Cardiac muscle cell (in vitro differentiated cells and primary cell): ENCODE measurements at regions not wholly inside any gene's neighbourhood (a gene's known extent, or its start where the extent isn't known, plus 50 kb on each side); places are given as distances from the start of the nearest gene placed in this dataset.

Experiments used
- DNase-seq, 2 donors: peaks; one replicate each; pipeline versions ENCODE4 v3.0.0 to v3.0.0-alpha.2; 2010 to 2017; ENCODE audit warnings: low read depth in 1 of 2, low spot score in 1 of 2
- H3K27ac ChIP-seq: fragments of 200-600 bp; sonication (generic); 2 replicates; pipeline ENCODE4 v1.5.1; 2016
- H3K27me3 ChIP-seq: fragments of 200-600 bp; sonication (generic); 2 replicates; pipeline ENCODE4 v1.6.0; 2016; ENCODE audit warnings: control low read depth
- H3K36me3 ChIP-seq: fragments of 200-600 bp; sonication (generic); 2 replicates; pipeline ENCODE4 v1.5.1; 2016; ENCODE audit warnings: control low read depth
- H3K4me1 ChIP-seq: fragments of 200-600 bp; sonication (generic); 2 replicates; pipeline ENCODE4 v1.8.1; 2017; ENCODE audit warnings: low read depth, mild to moderate bottlenecking, mixed run types
- H3K4me3 ChIP-seq: fragments of 200-600 bp; sonication (generic); 2 replicates; pipeline ENCODE4 v1.5.1; 2016; ENCODE audit warnings: mild to moderate bottlenecking
- H3K9me3 ChIP-seq: fragments of 200-600 bp; sonication (generic); 2 replicates; pipeline ENCODE4 v1.5.1; 2017; ENCODE audit warnings: low read depth, mild to moderate bottlenecking, control low read depth
- CTCF ChIP-seq: IDR thresholded peaks from 2 replicates; pipeline ENCODE4 v1.5.1; 2012; ENCODE audit warnings: low read depth, mild to moderate bottlenecking, low read length

GRCh38 chr6:51459958-51460357 is 627.5 kb downstream of the PKHD1 start:
- TF ChIP-seq CTCF, result no peak
- Histone ChIP-seq H3K36me3 (no peaks in the 10 kb centered on the region), H3K27me3 (no peaks in the 10 kb centered on the region), H3K9me3 (no peaks in the 10 kb centered on the region), H3K4me1 (peaks cover 16% of the 10 kb centered on the region), H3K27ac (no peak overlapping the region), H3K4me3 (no peak overlapping the region)
- no peak for DNase-seq

- H3K27me3 ChIP-seq, result no peaks in the 10 kb centered on the region
- no peaks in the 10 kb centered on the region for H3K9me3 ChIP-seq
- TF ChIP-seq CTCF, result no peak
- no peak for DNase-seq
- H3K27ac ChIP-seq, result no peak overlapping the region
- peaks cover 43% of the 10 kb centered on the region for H3K4me1 ChIP-seq
- no peak overlapping the region for H3K4me3 ChIP-seq
- H3K36me3 ChIP-seq, result no peaks in the 10 kb centered on the region
Measured at GRCh38 chr6:51462896-51463295, 624.5 kb downstream of the PKHD1 start.

- H3K4me3 ChIP-seq, result no peak overlapping the region
- peaks cover 48% of the 10 kb centered on the region for H3K4me1 ChIP-seq
- no peak overlapping the region for H3K27ac ChIP-seq
- DNase-seq, result no peak
- H3K36me3 ChIP-seq, result no peaks in the 10 kb centered on the region
- no peak for TF ChIP-seq CTCF
- H3K27me3 ChIP-seq, result no peaks in the 10 kb centered on the region
- no peaks in the 10 kb centered on the region for H3K9me3 ChIP-seq
Measured at GRCh38 chr6:51463321-51463720, 624.1 kb downstream of the PKHD1 start.

GRCh38 chr6:51464956-51465355 is 622.5 kb downstream of the PKHD1 start:
- no peak for TF ChIP-seq CTCF
- Histone ChIP-seq H3K27me3 (no peaks in the 10 kb centered on the region), H3K27ac (peak overlapping the region; percentile 10), H3K4me3 (no peak overlapping the region), H3K9me3 (no peaks in the 10 kb centered on the region), H3K4me1 (peaks cover 54% of the 10 kb centered on the region), H3K36me3 (no peaks in the 10 kb centered on the region)
- DNase-seq, result peak in 1 of 2 donors; percentile 70

- no peaks in the 10 kb centered on the region for H3K27me3 ChIP-seq
- H3K9me3 ChIP-seq, result no peaks in the 10 kb centered on the region
- peaks cover 54% of the 10 kb centered on the region for H3K4me1 ChIP-seq
- no peak for TF ChIP-seq CTCF
- no peak overlapping the region for H3K4me3 ChIP-seq
- H3K27ac ChIP-seq, result no peak overlapping the region
- no peaks in the 10 kb centered on the region for H3K36me3 ChIP-seq
- DNase-seq, result no peak
Measured at GRCh38 chr6:51466427-51466826, 621.0 kb downstream of the PKHD1 start.
